ENCODE measurements at regions not wholly inside any gene's neighbourhood (a gene's known extent, or its start where the extent isn't known, plus 50 kb on each side); places are given as distances from the start of the nearest gene placed in this dataset.

- Histone ChIP-seq H3K9me3 (ENCODE audit: insufficient read depth, low read depth, low read length) (no peaks in the 10 kb centered on the region), H3K4me2 (ENCODE audit: low read length) (peak overlapping the region; percentile 4), H3K36me3 (ENCODE audit: insufficient read depth, low read length) (no peaks in the 10 kb centered on the region), H3K9ac (ENCODE audit: low read length) (no peak overlapping the region), H2AFZ (ENCODE audit: low read depth, low read length) (no peak overlapping the region), H3K27me3 (ENCODE audit: insufficient read depth, low read length) (no peaks in the 10 kb centered on the region), H3K27ac (ENCODE audit: low read depth, low read length) (peak overlapping the region; percentile 68), H3K4me1 (ENCODE audit: insufficient read depth, low read length) (peaks cover 70% of the 10 kb centered on the region), H4K20me1 (ENCODE audit: insufficient read depth, low read length) (no peaks in the 10 kb centered on the region), H3K79me2 (ENCODE audit: insufficient read depth, low read length) (no peaks in the 10 kb centered on the region), H3K4me3 (ENCODE audit: insufficient read depth, low read depth, low read length) (no peak overlapping the region)
- FAIRE-seq (no peak), DNase-seq (ENCODE audit: low read depth) (no peak)
- Mint-ChIP-seq H3K27ac (ENCODE audit: unreplicated experiment) (peak overlapping the region; percentile 96), H3K27me3 (ENCODE audit: low read depth, unreplicated experiment) (no peaks in the 10 kb centered on the region), H3K9me3 (ENCODE audit: unreplicated experiment) (peaks cover 4% of the 10 kb centered on the region), H3K36me3 (ENCODE audit: low read depth, unreplicated experiment) (no peaks in the 10 kb centered on the region), H3K4me3 (ENCODE audit: unreplicated experiment) (no peak overlapping the region), H3K4me1 (ENCODE audit: low read depth, unreplicated experiment) (peaks cover 85% of the 10 kb centered on the region)
- TF ChIP-seq CTCF (IDR thresholded peaks at IDR 0.05; ENCODE audit: insufficient read depth, low read depth, low read length) (no peak), EZH2 (IDR thresholded peaks at IDR 0.05; ENCODE audit: insufficient read depth, low read length) (no peak)
These were observed 57.3 kb upstream of the PTGFRN start for GRCh38 chr1:116852367-116852766.

- H3K4me3 Mint-ChIP-seq (ENCODE audit: unreplicated experiment), result no peak overlapping the region
- H3K4me1 ChIP-seq (ENCODE audit: insufficient read depth, low read length), result peaks cover 70% of the 10 kb centered on the region
- no peak overlapping the region for H3K9ac ChIP-seq (ENCODE audit: low read length)
- no peaks in the 10 kb centered on the region for H3K36me3 ChIP-seq (ENCODE audit: insufficient read depth, low read length)
- H3K9me3 Mint-ChIP-seq (ENCODE audit: unreplicated experiment), result peaks cover 4% of the 10 kb centered on the region
- no peaks in the 10 kb centered on the region for H4K20me1 ChIP-seq (ENCODE audit: insufficient read depth, low read length)
- no peak overlapping the region for H2AFZ ChIP-seq (ENCODE audit: low read depth, low read length)
- no peak for FAIRE-seq
- H3K27me3 Mint-ChIP-seq (ENCODE audit: low read depth, unreplicated experiment), result no peaks in the 10 kb centered on the region
- peak overlapping the region; percentile 68 for H3K27ac ChIP-seq (ENCODE audit: low read depth, low read length)
- DNase-seq (ENCODE audit: low read depth), result peak; percentile 76
- peaks cover 79% of the 10 kb centered on the region for H3K4me1 Mint-ChIP-seq (ENCODE audit: low read depth, unreplicated experiment)
- peak overlapping the region; percentile 4 for H3K4me2 ChIP-seq (ENCODE audit: low read length)
- H3K27ac Mint-ChIP-seq (ENCODE audit: unreplicated experiment), result peak overlapping the region; percentile 96
- no peaks in the 10 kb centered on the region for H3K9me3 ChIP-seq (ENCODE audit: insufficient read depth, low read depth, low read length)
- no peaks in the 10 kb centered on the region for H3K36me3 Mint-ChIP-seq (ENCODE audit: low read depth, unreplicated experiment)
- TF ChIP-seq EZH2 (IDR thresholded peaks at IDR 0.05; ENCODE audit: insufficient read depth, low read length) (no peak), CTCF (IDR thresholded peaks at IDR 0.05; ENCODE audit: insufficient read depth, low read depth, low read length) (no peak)
- H3K4me3 ChIP-seq (ENCODE audit: insufficient read depth, low read depth, low read length), result no peak overlapping the region
- no peaks in the 10 kb centered on the region for H3K27me3 ChIP-seq (ENCODE audit: insufficient read depth, low read length)
- H3K79me2 ChIP-seq (ENCODE audit: insufficient read depth, low read length), result no peaks in the 10 kb centered on the region
These were observed 56.8 kb upstream of the PTGFRN start for GRCh38 chr1:116852910-116853309.

GRCh38 chr1:116853680-116854402, 55.9 kb upstream of the PTGFRN start:
- TF ChIP-seq CTCF (IDR thresholded peaks at IDR 0.05; ENCODE audit: insufficient read depth, low read depth, low read length), result no peak
- Histone ChIP-seq H3K4me2 (ENCODE audit: low read length) (peak overlapping the region; percentile 72), H2AFZ (ENCODE audit: low read depth, low read length) (no peak overlapping the region), H4K20me1 (ENCODE audit: insufficient read depth, low read length) (no peaks in the 10 kb centered on the region), H3K4me3 (ENCODE audit: insufficient read depth, low read depth, low read length) (peak overlapping the region; percentile 18), H3K79me2 (ENCODE audit: insufficient read depth, low read length) (no peaks in the 10 kb centered on the region), H3K27me3 (ENCODE audit: insufficient read depth, low read length) (no peaks in the 10 kb centered on the region), H3K9ac (ENCODE audit: low read length) (peak overlapping the region; percentile 49), H3K27ac (ENCODE audit: low read depth, low read length) (peak overlapping the region; percentile 68), H3K36me3 (ENCODE audit: insufficient read depth, low read length) (no peaks in the 10 kb centered on the region), H3K9me3 (ENCODE audit: insufficient read depth, low read depth, low read length) (no peaks in the 10 kb centered on the region), H3K4me1 (ENCODE audit: insufficient read depth, low read length) (peaks cover 60% of the 10 kb centered on the region)
- peak overlapping the region; percentile 96 for H3K27ac Mint-ChIP-seq (ENCODE audit: unreplicated experiment)
- H3K4me3 Mint-ChIP-seq (ENCODE audit: unreplicated experiment), result peak overlapping the region; percentile 16
- FAIRE-seq (no peak), DNase-seq (ENCODE audit: low read depth) (peak; percentile 96)
- H3K9me3 Mint-ChIP-seq (ENCODE audit: unreplicated experiment), result peaks cover 4% of the 10 kb centered on the region
- no peaks in the 10 kb centered on the region for H3K36me3 Mint-ChIP-seq (ENCODE audit: low read depth, unreplicated experiment)
- H3K27me3 Mint-ChIP-seq (ENCODE audit: low read depth, unreplicated experiment), result no peaks in the 10 kb centered on the region
- H3K4me1 Mint-ChIP-seq (ENCODE audit: low read depth, unreplicated experiment), result peaks cover 71% of the 10 kb centered on the region

Data from astrocyte (in vitro differentiated cells and primary cell).